ENCODE measurements at regions not wholly inside any gene's neighbourhood (a gene's known extent, or its start where the extent isn't known, plus 50 kb on each side); places are given as distances from the start of the nearest gene placed in this dataset.
"Not testable (repeated sequence)": the region's sequence is repeated elsewhere in the genome, so short reads cannot be mapped to it uniquely, and the experiment has no call there.

DNA sequence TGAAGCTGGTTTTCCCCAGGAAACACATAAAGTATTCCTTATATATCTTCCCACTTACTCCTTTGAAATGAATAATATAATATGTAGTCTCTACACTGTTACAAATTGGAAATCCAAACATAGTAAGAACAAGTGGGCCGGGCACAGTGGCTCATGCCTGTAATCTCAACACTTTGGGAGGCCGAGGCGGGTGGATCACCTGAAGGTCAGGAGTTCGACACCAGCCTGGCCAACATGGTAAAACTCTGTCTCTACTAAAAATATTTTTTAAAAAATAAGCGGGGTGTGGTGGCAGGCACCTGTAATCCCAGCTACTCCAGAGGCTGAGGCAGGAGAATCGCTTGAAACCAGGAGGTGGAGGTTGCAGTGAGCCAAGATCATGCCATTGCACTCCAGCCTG is 57.2 kb downstream of the NPPC start:
- FAIRE-seq; ATAC-seq; H3K9ac ChIP-seq (ENCODE audit: insufficient read depth in 1 of 2, low read depth in 2 of 2, low read length in 2 of 2); DNase-seq (ENCODE audit: extremely low read depth in 1 of 4, low spot score in 3 of 4); H3K36me3 ChIP-seq (ENCODE audit: control insufficient read depth, insufficient read depth, low read length); H3K4me1 ChIP-seq (replicated peaks in 1 of 2; ENCODE audit: control insufficient read depth in 2 of 2, insufficient read depth in 2 of 2, low read length in 2 of 2); H2AFZ ChIP-seq (ENCODE audit: low read depth, low read length); H3K27ac ChIP-seq (ENCODE audit: extremely low read depth, low read depth, low read length); H3K4me3 ChIP-seq; H3K79me2 ChIP-seq (ENCODE audit: control insufficient read depth, insufficient read depth, low read length); intact Hi-C loops (cut with micrococcal nuclease); H3K4me2 ChIP-seq (ENCODE audit: insufficient read depth, low read length); H3K9me1 ChIP-seq (ENCODE audit: control insufficient read depth, insufficient read depth, low read length); POLR2A ChIA-PET; in situ Hi-C loops (cut with MboI); H3K27me3 ChIP-seq (ENCODE audit: control insufficient read depth in 2 of 2, insufficient read depth in 2 of 2, low read length in 2 of 2); H4K20me1 ChIP-seq (replicated peaks; ENCODE audit: control insufficient read depth, insufficient read depth, low read length); BruUV-seq (replicated peaks); H3K9me3 ChIP-seq (replicated peaks; ENCODE audit: control insufficient read depth, insufficient read depth, low read depth, low read length): not testable (repeated sequence)
- WGBS (ENCODE audit: insufficient coverage, low coverage, missing lambda C conversion rate) = 0% methylated on average over 2 of the region's 6 CpGs
- CTCF ChIA-PET (ENCODE audit: low intra/inter-chr PET ratio) = interaction anchor here (0.6 kb wide), 1 partner anchor 10 kb away, joined by 3 read pairs; no protein-coding TSS in a partner anchor

DNA sequence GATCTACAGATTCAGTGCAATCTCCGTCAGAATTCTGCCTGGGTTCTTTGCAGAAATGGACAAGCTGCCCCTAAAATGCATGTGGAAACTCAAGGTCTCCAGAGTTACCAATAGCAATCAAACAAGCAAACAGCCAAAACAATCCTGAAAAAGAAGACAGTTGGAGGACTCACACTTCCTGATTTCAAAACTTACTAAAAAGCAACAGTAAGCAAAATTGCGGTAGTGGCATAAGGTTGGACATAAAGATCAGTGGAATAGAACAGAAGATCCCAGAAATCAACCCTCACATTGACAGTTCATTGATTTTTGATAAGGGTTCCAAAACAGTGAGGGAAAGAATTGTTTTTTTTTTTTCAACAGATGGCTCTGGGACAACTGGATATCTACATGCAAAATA is 59.7 kb downstream of the NPPC start:
- no peak for ATAC-seq
- WGBS (ENCODE audit: insufficient coverage, low coverage, missing lambda C conversion rate) = 5% methylated on average over 2 of the region's 2 CpGs
- H3K4me3 ChIP-seq = no peak overlapping the region
- no peaks in the 10 kb centered on the region for H3K9me3 ChIP-seq (replicated peaks; ENCODE audit: control insufficient read depth, insufficient read depth, low read depth, low read length)
- ChIA-PET CTCF (ENCODE audit: low intra/inter-chr PET ratio) (no interaction called here), POLR2A (no interaction called here)
- H3K79me2 ChIP-seq (ENCODE audit: control insufficient read depth, insufficient read depth, low read length) = no peaks in the 10 kb centered on the region
- H4K20me1 ChIP-seq (replicated peaks; ENCODE audit: control insufficient read depth, insufficient read depth, low read length) = no peaks in the 10 kb centered on the region
- no peak for DNase-seq (ENCODE audit: extremely low read depth in 1 of 4, low spot score in 3 of 4)
- FAIRE-seq = no peak
- in situ Hi-C loops (cut with MboI) = no loop called here
- no peaks in the 10 kb centered on the region for H3K36me3 ChIP-seq (ENCODE audit: control insufficient read depth, insufficient read depth, low read length)
- intact Hi-C loops (cut with micrococcal nuclease) = no loop called here
- no peaks in the 10 kb centered on the region for H3K4me1 ChIP-seq (replicated peaks in 1 of 2; ENCODE audit: control insufficient read depth in 2 of 2, insufficient read depth in 2 of 2, low read length in 2 of 2)
- no peak overlapping the region for H3K4me2 ChIP-seq (ENCODE audit: insufficient read depth, low read length)
- BruUV-seq (replicated peaks) = no TSS peak
- no peak overlapping the region for H3K9ac ChIP-seq (ENCODE audit: insufficient read depth in 1 of 2, low read depth in 2 of 2, low read length in 2 of 2)
- H3K9me1 ChIP-seq (ENCODE audit: control insufficient read depth, insufficient read depth, low read length) = no peaks in the 10 kb centered on the region
- no peak overlapping the region for H3K27ac ChIP-seq (ENCODE audit: extremely low read depth, low read depth, low read length)
- no peak overlapping the region for H2AFZ ChIP-seq (ENCODE audit: low read depth, low read length)
- H3K27me3 ChIP-seq (ENCODE audit: control insufficient read depth in 2 of 2, insufficient read depth in 2 of 2, low read length in 2 of 2) = peaks cover 7 to 16% of the 10 kb centered on the region in 2 experiments; a peak in 3 of 5 replicates
- TF ChIP-seq ZBTB17 (CRISPR knock-in tag; IDR thresholded peaks at IDR 0.05) (no peak), ZNF316 (IDR thresholded peaks at IDR 0.05) (peak; percentile 32; the same call in 1 of the 2 replicates), PHF21A (IDR thresholded peaks at IDR 0.05; ENCODE audit: borderline replicate concordance, low read depth) (no peak), HNRNPH1 (optimal IDR thresholded peaks at IDR 0.05; ENCODE audit: low read depth, low read length) (no peak), ZNF121 (CRISPR knock-in tag; conservative IDR thresholded peaks at IDR 0.05) (no peak), CEBPB (tag; IDR thresholded peaks at IDR 0.05) (no peak), YBX1 (IDR thresholded peaks at IDR 0.05) (no peak), ZNF282 (CRISPR knock-in tag; IDR thresholded peaks at IDR 0.05) (no peak)

All from K562 (cell line).